DOHH2 (cell line): ENCODE measurements at regions not wholly inside any gene's neighbourhood (a gene's known extent, or its start where the extent isn't known, plus 50 kb on each side); places are given as distances from the start of the nearest gene placed in this dataset.

Experiments
- CTCF ChIP-seq: fragments of 200-600 bp; sonication (generic); IDR thresholded peaks from one replicate; pipeline ENCODE4 v1.5.1; 2014; ENCODE audit warnings: antibody characterized with exemption, mild to moderate bottlenecking, low read depth, low read length; ENCODE audit not compliant: poor library complexity, severe bottlenecking
- EZH2phosphoT487 ChIP-seq: fragments of 200-600 bp; sonication (generic); IDR thresholded peaks from 2 replicates; pipeline ENCODE4 v1.6.1; 2017; ENCODE audit warnings: borderline replicate concordance, mild to moderate bottlenecking, antibody characterized with exemption, low read length, moderate library complexity, mixed read lengths

- TF ChIP-seq CTCF, result no peak
- TF ChIP-seq EZH2phosphoT487, result no peak
Measured at GRCh38 chr13:82912564-82912963, 969.7 kb downstream of the SLITRK1 start.
